ENCODE measurements at regions not wholly inside any gene's neighbourhood (a gene's known extent, or its start where the extent isn't known, plus 50 kb on each side); places are given as distances from the start of the nearest gene placed in this dataset.

DNA sequence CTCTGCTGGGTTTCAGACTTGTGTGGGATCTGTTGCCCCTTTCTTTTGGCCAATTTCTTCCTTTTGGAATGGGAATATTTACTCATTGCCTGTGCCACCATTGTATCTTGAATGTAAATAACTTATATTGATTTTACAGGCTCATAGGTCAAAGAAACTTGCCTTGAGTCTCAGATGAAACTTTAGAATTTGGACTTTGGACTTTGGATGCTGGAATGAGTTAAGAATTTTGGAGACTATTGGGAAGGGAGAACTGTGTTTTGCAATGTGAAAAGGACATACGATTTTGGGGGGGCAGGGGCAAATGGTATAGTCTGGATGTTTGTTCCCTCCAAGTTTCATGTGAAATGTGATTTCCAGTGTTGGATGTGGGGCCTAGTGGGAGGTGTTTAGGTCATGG is 62.6 kb upstream of the TNFRSF21 start:
- TF ChIP-seq, protein P1, sequence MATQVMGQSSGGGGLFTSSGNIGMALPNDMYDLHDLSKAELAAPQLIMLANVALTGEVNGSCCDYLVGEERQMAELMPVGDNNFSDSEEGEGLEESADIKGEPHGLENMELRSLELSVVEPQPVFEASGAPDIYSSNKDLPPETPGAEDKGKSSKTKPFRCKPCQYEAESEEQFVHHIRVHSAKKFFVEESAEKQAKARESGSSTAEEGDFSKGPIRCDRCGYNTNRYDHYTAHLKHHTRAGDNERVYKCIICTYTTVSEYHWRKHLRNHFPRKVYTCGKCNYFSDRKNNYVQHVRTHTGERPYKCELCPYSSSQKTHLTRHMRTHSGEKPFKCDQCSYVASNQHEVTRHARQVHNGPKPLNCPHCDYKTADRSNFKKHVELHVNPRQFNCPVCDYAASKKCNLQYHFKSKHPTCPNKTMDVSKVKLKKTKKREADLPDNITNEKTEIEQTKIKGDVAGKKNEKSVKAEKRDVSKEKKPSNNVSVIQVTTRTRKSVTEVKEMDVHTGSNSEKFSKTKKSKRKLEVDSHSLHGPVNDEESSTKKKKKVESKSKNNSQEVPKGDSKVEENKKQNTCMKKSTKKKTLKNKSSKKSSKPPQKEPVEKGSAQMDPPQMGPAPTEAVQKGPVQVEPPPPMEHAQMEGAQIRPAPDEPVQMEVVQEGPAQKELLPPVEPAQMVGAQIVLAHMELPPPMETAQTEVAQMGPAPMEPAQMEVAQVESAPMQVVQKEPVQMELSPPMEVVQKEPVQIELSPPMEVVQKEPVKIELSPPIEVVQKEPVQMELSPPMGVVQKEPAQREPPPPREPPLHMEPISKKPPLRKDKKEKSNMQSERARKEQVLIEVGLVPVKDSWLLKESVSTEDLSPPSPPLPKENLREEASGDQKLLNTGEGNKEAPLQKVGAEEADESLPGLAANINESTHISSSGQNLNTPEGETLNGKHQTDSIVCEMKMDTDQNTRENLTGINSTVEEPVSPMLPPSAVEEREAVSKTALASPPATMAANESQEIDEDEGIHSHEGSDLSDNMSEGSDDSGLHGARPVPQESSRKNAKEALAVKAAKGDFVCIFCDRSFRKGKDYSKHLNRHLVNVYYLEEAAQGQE (IDR thresholded peaks at IDR 0.05; ENCODE audit: borderline replicate concordance), result no peak
- TF ChIP-seq CTCF (IDR thresholded peaks at IDR 0.05; ENCODE audit: poor library complexity, severe bottlenecking) (no peak), POLR2AphosphoS5 (IDR thresholded peaks at IDR 0.05) (no peak), RAD21 (conservative IDR thresholded peaks at IDR 0.05) (no peak), MXI1 (conservative IDR thresholded peaks at IDR 0.05; ENCODE audit: poor library complexity, severe bottlenecking) (no peak), TAF1 (IDR thresholded peaks at IDR 0.05; ENCODE audit: low read depth) (no peak), EP300 (conservative IDR thresholded peaks at IDR 0.05; ENCODE audit: poor library complexity, severe bottlenecking) (no peak)
